Stimulated activated CD4-positive, alpha-beta T cell treated with anti-CD3 and anti-CD28 coated beads, Interleukin-4, amount 100 ng/mL, for 1 hour (primary cell): ENCODE measurements at regions not wholly inside any gene's neighbourhood (a gene's known extent, or its start where the extent isn't known, plus 50 kb on each side); places are given as distances from the start of the nearest gene placed in this dataset.

Source experiments
- DNase-seq: peaks from one replicate; pipeline ENCODE4 v3.0.0-alpha.2; 2020

GRCh38 chr2:22290909-22291473, 1094.0 kb upstream of the KLHL29 start:
- no peak for DNase-seq

GRCh38 chr2:22301228-22301627, 1083.8 kb upstream of the KLHL29 start:
- DNase-seq, result no peak

- no peak for DNase-seq
These were observed 1058.7 kb upstream of the KLHL29 start for GRCh38 chr2:22326250-22326649.

GRCh38 chr2:22329211-22330154, 1055.5 kb upstream of the KLHL29 start:
- no peak for DNase-seq

GRCh38 chr2:22336414-22336813, 1048.6 kb upstream of the KLHL29 start:
- no peak for DNase-seq

- no peak for DNase-seq
These were observed 1044.3 kb upstream of the KLHL29 start for GRCh38 chr2:22340716-22341115.

- no peak for DNase-seq
These were observed 1037.7 kb upstream of the KLHL29 start for GRCh38 chr2:22347306-22347705.

- DNase-seq, result no peak
These were observed 1034.4 kb upstream of the KLHL29 start for GRCh38 chr2:22350621-22351020.

GRCh38 chr2:22355816-22356433, 1029.1 kb upstream of the KLHL29 start:
- DNase-seq, result peak; percentile 32

GRCh38 chr2:22359071-22359672, 1025.8 kb upstream of the KLHL29 start:
- no peak for DNase-seq

- no peak for DNase-seq
These were observed 1024.1 kb upstream of the KLHL29 start for GRCh38 chr2:22360735-22361374.

GRCh38 chr2:22361571-22361970, 1023.4 kb upstream of the KLHL29 start:
- no peak for DNase-seq

- no peak for DNase-seq
These were observed 1009.9 kb upstream of the KLHL29 start for GRCh38 chr2:22375096-22375495.

- DNase-seq, result no peak
These were observed 1007.7 kb upstream of the KLHL29 start for GRCh38 chr2:22377268-22377667.

GRCh38 chr2:22382479-22383169, 1002.4 kb upstream of the KLHL29 start:
- no peak for DNase-seq

GRCh38 chr2:22397847-22398246, 987.1 kb upstream of the KLHL29 start:
- DNase-seq, result no peak

GRCh38 chr2:22403748-22404147, 981.2 kb upstream of the KLHL29 start:
- no peak for DNase-seq

- no peak for DNase-seq
These were observed 978.4 kb upstream of the KLHL29 start for GRCh38 chr2:22406625-22407024.

GRCh38 chr2:22420076-22420475, 964.9 kb upstream of the KLHL29 start:
- no peak for DNase-seq

GRCh38 chr2:22442051-22442450, 942.9 kb upstream of the KLHL29 start:
- no peak for DNase-seq

- no peak for DNase-seq
These were observed 940.7 kb upstream of the KLHL29 start for GRCh38 chr2:22444281-22444680.

- DNase-seq, result no peak
These were observed 935.3 kb upstream of the KLHL29 start for GRCh38 chr2:22449696-22450095.
